ENCODE measurements at regions not wholly inside any gene's neighbourhood (a gene's known extent, or its start where the extent isn't known, plus 50 kb on each side); places are given as distances from the start of the nearest gene placed in this dataset.
A peak's percentile ranks its signal among the peaks of the same experiment; 100 is the strongest.

DNA sequence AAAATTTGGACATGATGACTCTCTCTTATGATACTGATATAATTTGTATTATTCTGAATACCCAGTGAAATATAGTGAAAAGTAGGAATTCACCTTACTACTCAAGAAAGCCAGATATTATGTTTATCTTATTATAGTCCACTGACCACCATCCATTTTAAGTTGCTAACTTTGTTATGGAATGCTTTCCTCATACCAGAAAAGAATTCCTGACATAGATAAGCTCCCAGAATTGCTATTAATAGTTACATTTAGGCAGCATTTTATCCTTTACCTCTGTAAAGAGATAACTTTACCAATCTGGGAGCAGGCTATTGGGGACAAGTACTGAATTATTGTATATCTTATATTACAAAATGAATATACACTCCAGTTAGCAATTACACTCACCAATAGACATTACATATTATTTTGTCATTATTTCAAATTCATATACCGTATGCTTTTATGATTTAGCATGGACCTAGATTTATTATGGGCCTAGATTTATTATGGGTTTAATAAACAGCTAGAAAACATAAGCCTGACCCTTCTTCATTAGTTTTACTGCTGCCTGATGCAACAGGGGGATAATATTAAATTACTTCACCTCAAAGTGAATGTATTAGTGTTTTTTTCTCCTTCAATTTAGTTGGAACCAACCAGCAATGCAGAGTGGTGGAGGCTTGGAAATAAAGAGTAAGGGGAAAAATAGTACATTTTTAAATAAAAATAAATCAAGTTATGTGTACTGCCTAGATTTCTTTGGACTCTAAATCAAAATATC lies 1886.1 kb downstream of the PCDH9 start:
- H3K9me3 Mint-ChIP-seq (ENCODE audit: unreplicated experiment), result no peaks in the 10 kb centered on the region
- H2AFZ ChIP-seq (ENCODE audit: low read depth, low read length), result no peak overlapping the region
- peaks cover 9% of the 10 kb centered on the region for H3K4me1 Mint-ChIP-seq (ENCODE audit: low read depth, unreplicated experiment)
- FAIRE-seq, result no peak
- H3K4me3 Mint-ChIP-seq (ENCODE audit: unreplicated experiment), result no peak overlapping the region
- H4K20me1 ChIP-seq (ENCODE audit: insufficient read depth, low read length), result no peaks in the 10 kb centered on the region
- no peak overlapping the region for H3K27ac ChIP-seq (ENCODE audit: low read depth, low read length)
- no peaks in the 10 kb centered on the region for H3K36me3 ChIP-seq (ENCODE audit: insufficient read depth, low read length)
- peak overlapping the region; percentile 47 for H3K27ac Mint-ChIP-seq (ENCODE audit: unreplicated experiment)
- no peak overlapping the region for H3K4me3 ChIP-seq (ENCODE audit: insufficient read depth, low read depth, low read length)
- no peak for TF ChIP-seq EZH2 (IDR thresholded peaks at IDR 0.05; ENCODE audit: insufficient read depth, low read length)
- TF ChIP-seq, protein P1, sequence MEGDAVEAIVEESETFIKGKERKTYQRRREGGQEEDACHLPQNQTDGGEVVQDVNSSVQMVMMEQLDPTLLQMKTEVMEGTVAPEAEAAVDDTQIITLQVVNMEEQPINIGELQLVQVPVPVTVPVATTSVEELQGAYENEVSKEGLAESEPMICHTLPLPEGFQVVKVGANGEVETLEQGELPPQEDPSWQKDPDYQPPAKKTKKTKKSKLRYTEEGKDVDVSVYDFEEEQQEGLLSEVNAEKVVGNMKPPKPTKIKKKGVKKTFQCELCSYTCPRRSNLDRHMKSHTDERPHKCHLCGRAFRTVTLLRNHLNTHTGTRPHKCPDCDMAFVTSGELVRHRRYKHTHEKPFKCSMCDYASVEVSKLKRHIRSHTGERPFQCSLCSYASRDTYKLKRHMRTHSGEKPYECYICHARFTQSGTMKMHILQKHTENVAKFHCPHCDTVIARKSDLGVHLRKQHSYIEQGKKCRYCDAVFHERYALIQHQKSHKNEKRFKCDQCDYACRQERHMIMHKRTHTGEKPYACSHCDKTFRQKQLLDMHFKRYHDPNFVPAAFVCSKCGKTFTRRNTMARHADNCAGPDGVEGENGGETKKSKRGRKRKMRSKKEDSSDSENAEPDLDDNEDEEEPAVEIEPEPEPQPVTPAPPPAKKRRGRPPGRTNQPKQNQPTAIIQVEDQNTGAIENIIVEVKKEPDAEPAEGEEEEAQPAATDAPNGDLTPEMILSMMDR (IDR thresholded peaks at IDR 0.05; ENCODE audit: insufficient read depth, low read depth, low read length), result no peak
- no peaks in the 10 kb centered on the region for H3K27me3 Mint-ChIP-seq (ENCODE audit: low read depth, unreplicated experiment)
- no peaks in the 10 kb centered on the region for H3K4me1 ChIP-seq (ENCODE audit: insufficient read depth, low read length)
- no peak overlapping the region for H3K4me2 ChIP-seq (ENCODE audit: low read length)
- H3K27me3 ChIP-seq (ENCODE audit: insufficient read depth, low read length), result no peaks in the 10 kb centered on the region
- no peaks in the 10 kb centered on the region for H3K79me2 ChIP-seq (ENCODE audit: insufficient read depth, low read length)
- H3K9me3 ChIP-seq (ENCODE audit: insufficient read depth, low read depth, low read length), result no peaks in the 10 kb centered on the region
- no peaks in the 10 kb centered on the region for H3K36me3 Mint-ChIP-seq (ENCODE audit: low read depth, unreplicated experiment)
- H3K9ac ChIP-seq (ENCODE audit: low read length), result no peak overlapping the region
- peak; percentile 33 for DNase-seq (ENCODE audit: low read depth)

DNA sequence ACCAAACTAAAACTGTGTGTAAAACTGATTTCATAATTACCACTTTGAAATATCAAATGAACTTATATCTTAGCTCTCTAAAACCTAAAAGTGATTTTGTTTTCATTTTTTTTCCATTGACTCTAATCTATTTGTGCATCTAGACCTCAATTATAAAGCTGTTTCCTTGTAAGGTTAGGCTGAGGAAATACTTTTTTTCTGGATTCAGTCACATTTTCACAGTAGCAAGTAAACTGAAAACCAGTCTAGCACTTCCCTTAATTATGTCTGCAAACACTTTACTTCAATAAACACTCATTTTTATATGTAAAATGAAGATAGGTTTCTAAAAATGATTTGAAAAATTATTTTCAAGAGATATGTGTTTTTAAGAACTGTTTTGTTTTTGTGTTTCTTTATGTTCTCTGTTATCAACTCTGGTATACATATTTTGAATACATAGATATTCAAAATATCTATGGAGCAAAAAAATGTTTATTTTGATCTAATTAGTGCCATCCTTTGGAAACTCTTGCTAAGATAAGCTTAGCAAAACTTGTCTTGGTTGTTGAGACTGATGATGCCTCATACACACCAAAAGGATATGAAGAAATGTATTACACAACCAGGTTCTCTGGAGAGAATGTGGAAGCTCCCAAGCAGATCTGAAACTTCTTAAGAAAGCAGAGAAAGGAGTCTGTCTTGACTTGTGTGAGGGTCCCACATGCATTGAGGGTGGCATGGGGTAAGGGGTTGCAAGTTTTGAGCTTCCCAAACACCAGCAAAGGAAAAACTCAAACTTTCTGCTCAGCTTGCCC lies 1887.4 kb downstream of the PCDH9 start:
- H3K79me2 ChIP-seq (ENCODE audit: insufficient read depth, low read length), result no peaks in the 10 kb centered on the region
- Mint-ChIP-seq H3K4me1 (ENCODE audit: low read depth, unreplicated experiment) (peaks cover 10% of the 10 kb centered on the region), H3K4me3 (ENCODE audit: unreplicated experiment) (no peak overlapping the region), H3K27me3 (ENCODE audit: low read depth, unreplicated experiment) (no peaks in the 10 kb centered on the region), H3K27ac (ENCODE audit: unreplicated experiment) (peak overlapping the region; percentile 12), H3K9me3 (ENCODE audit: unreplicated experiment) (no peaks in the 10 kb centered on the region), H3K36me3 (ENCODE audit: low read depth, unreplicated experiment) (no peaks in the 10 kb centered on the region)
- peak; percentile 32 for FAIRE-seq
- DNase-seq (ENCODE audit: low read depth), result peak; percentile 6
- H3K4me1 ChIP-seq (ENCODE audit: insufficient read depth, low read length), result no peaks in the 10 kb centered on the region
- no peak overlapping the region for H3K4me3 ChIP-seq (ENCODE audit: insufficient read depth, low read depth, low read length)
- H3K27me3 ChIP-seq (ENCODE audit: insufficient read depth, low read length), result no peaks in the 10 kb centered on the region
- H3K9me3 ChIP-seq (ENCODE audit: insufficient read depth, low read depth, low read length), result no peaks in the 10 kb centered on the region
- no peak overlapping the region for H3K4me2 ChIP-seq (ENCODE audit: low read length)
- H3K27ac ChIP-seq (ENCODE audit: low read depth, low read length), result no peak overlapping the region
- no peaks in the 10 kb centered on the region for H4K20me1 ChIP-seq (ENCODE audit: insufficient read depth, low read length)
- no peak overlapping the region for H3K9ac ChIP-seq (ENCODE audit: low read length)
- no peaks in the 10 kb centered on the region for H3K36me3 ChIP-seq (ENCODE audit: insufficient read depth, low read length)
- no peak overlapping the region for H2AFZ ChIP-seq (ENCODE audit: low read depth, low read length)
- TF ChIP-seq, protein P1 (IDR thresholded peaks at IDR 0.05; ENCODE audit: insufficient read depth, low read depth, low read length), result no peak
- no peak for TF ChIP-seq EZH2 (IDR thresholded peaks at IDR 0.05; ENCODE audit: insufficient read depth, low read length)

Data from astrocyte (in vitro differentiated cells and primary cell).